GM18520 (cell line): ENCODE measurements at regions not wholly inside any gene's neighbourhood (a gene's known extent, or its start where the extent isn't known, plus 50 kb on each side); places are given as distances from the start of the nearest gene placed in this dataset.

Experiments used
- ATAC-seq: cut with Tn5 transposase; IDR thresholded peaks from one replicate; pipeline ENCODE4 v1.9.1; 2021; ENCODE audit not compliant: unreplicated experiment

DNA sequence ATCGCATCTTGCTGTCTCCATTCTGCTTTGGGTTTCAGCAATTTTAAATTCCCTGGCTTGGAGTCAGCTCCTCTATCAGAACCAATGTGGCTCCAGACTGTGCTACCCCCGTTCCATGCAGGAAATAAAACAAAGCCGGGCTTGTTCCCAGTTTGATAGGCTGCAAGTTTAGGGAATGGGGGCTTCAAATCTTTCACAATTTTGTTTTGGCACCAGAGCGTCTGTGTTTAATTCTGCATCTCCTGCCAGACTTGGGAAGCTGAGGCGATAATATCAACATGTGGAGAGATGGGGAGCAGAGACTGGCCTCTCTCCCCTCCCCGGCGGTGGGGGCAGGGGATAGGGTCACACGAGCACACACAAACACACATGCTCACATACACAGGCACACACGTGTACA, 305.9 kb downstream of the FGFR2 start:
- no peak for ATAC-seq

DNA sequence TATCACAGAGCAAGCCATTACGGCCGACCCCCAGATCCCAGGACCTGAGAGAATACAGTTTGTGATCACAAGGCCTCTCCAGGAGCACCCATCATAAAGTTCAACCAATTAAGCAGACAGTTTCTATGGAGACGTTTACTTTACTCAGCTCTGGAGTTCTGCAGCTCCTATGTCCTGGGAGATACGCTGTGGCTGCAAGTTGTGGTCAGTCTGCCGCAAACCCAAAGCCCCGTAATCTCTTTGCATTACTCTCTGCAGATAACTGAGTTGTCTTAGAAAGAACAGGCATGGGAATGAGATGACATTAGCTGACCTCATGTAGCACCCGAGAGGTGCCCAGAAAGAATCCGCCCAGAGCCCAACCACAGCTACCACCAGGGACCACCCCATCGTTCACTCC, 305.1 kb downstream of the FGFR2 start:
- no peak for ATAC-seq

- ATAC-seq: no peak
These were observed 303.6 kb downstream of the FGFR2 start for GRCh38 chr10:121294630-121295029.

GRCh38 chr10:121296378-121296777, 301.9 kb downstream of the FGFR2 start:
- no peak for ATAC-seq

GRCh38 chr10:121296881-121297585, 301.2 kb downstream of the FGFR2 start:
- ATAC-seq: no peak

DNA sequence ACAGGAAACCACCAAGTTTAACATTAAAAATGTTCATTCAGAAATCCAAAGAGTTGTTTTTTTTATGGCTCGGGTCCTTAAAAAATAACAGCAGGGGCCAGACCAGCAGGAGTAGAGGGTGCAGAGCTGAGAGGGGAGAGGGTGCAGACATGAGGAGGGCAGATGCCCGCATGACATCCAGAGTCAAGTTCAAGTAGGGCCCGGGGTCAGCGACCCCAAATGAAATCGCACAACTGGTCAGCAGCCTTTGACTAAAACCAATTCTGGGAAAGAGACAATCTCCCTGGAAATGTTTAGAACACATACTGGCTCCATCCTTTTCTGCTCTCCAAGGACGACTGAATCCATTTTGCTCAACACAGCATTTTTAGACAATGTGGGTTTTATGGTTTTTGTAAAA, 297.5 kb downstream of the FGFR2 start:
- ATAC-seq: no peak

GRCh38 chr10:121302541-121303180, 295.6 kb downstream of the FGFR2 start:
- no peak for ATAC-seq

DNA sequence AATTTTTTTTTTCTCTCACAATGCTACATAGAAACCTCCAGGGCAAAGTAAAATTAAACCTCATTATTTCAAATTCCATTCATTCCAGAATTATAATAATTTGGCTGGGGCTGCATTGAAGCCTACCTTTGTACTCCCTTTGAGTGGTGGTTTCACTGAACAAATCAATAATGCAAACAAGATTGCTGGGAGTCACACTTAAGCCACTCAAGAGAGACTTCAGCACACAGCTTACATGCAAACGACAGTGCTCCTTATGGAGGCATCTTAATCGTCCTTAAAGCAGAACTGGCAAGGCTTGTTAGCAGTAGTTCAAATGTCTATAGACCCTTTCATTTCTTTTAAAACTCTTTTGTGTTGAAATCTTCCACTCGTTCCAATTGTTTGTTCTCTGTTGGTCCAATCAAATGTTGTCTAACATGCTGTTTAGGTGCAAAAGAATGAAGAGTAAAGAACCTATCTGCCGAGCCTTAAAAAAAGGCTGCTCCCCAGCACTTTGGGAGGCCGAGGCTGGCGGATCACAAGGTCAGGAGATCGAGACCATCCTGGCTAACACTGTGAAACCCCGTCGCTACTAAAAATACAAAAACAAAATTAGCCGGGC, 294.9 kb downstream of the FGFR2 start:
- ATAC-seq: no peak

DNA sequence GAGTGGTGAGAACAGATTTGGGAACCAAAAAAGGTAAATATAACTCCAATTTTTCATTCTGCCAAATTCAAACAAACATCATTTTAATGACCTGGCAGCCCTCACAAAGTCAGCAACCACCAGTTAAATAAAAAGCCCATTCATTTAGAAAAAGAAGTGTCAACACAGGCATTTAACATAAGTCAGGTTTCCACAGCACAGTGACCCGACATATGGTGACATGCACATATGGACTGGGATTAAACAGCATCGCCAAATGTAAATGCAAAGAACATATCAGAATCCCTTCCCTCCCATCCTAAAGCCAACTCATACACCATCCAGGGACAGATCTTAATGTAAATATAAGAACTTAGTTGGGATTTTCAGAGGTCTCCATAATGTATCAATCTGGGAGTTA, 293.2 kb downstream of the FGFR2 start:
- ATAC-seq: no peak

DNA sequence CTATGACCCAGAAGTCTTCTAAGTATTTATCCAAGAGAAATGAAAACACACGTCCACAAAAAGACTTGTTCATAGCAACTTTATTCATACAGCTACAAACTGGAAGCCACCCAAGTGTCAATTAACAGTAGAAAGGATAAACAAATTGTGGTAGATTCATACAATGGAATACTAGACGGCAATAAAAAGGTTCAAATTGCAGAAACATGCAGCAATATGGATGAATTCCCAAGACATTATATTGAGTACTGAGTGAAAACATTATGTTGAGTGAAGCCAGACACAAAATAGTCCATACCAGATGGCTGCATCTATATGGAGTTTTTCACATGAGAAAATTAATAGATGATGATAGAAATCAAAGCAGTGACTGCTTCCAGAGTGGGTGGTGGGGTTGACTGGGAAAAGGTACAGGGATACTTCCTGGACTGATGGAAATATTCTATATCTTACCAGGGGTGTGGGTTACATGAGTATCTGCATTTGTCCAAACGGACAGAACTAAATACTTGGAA, 292.0 kb downstream of the FGFR2 start:
- no peak for ATAC-seq

- no peak for ATAC-seq
These were observed 290.7 kb downstream of the FGFR2 start for GRCh38 chr10:121307411-121307980.

DNA sequence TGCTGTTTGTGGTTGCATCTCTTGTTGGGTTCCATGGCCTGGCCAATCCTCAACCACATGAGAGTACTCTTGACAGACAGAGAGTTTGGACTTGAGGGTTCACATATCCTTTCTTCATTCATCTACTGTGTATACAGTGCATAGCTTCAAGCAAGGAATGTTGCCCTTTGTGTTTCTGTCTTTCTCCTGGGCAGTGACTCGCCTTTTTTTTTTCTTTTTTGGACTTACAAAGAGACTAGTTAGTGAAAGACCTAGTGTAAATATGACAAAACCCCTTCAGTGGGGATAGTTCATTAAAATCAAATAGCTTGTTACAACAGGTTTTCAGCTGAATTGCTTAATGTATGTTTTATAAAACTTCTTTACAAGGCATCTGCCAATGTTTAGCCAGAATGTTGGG, 290.2 kb downstream of the FGFR2 start:
- ATAC-seq: no peak

DNA sequence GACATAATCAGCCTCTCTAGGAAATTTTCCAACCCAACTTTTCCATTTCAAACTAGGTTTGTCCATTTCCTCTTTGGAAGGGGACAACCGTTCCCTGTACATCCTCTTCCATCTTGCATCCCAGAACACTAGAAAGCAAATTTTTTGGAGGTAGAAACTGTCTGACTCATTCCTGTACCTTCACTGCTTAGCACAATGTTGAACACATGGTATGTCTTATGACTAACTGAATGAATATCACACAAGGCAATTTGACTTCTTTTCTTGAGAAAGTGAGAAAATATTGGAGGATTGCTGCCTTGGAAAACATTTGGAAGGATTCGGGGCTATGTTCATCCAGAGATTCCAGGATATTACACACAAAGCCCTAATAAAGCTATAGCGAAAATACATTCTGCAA, 289.1 kb downstream of the FGFR2 start:
- no peak for ATAC-seq

GRCh38 chr10:121310151-121310711, 288.0 kb downstream of the FGFR2 start:
- ATAC-seq: no peak

- no peak for ATAC-seq
These were observed 286.3 kb downstream of the FGFR2 start for GRCh38 chr10:121311812-121312443.

- ATAC-seq: no peak
These were observed 285.7 kb downstream of the FGFR2 start for GRCh38 chr10:121312587-121312986.

GRCh38 chr10:121313119-121313875, 284.9 kb downstream of the FGFR2 start:
- no peak for ATAC-seq

DNA sequence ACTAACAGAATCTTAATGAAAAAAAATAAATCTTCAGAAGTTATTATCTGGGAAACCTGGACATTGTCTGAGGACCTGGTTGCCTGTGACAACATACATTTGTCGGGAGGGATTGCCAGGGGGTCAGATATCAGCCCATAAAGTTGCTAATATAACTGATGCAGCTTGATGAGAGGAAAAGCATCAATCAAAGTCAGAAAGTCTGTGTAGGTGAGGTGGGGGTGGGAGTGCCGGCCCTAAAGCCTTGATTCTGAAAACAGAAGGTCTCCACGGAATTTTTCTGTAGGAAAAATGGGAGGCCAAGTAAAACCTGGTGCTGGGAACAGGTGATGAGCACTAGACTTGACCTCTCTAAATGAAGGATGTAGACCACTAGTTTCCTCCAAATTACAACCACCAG, 281.8 kb downstream of the FGFR2 start:
- ATAC-seq: no peak

- no peak for ATAC-seq
These were observed 280.9 kb downstream of the FGFR2 start for GRCh38 chr10:121317374-121317773.

- ATAC-seq: no peak
These were observed 276.2 kb downstream of the FGFR2 start for GRCh38 chr10:121322046-121322445.
